Upper lobe of right lung (tissue), 1 donor: ENCODE measurements at regions not wholly inside any gene's neighbourhood (a gene's known extent, or its start where the extent isn't known, plus 50 kb on each side); places are given as distances from the start of the nearest gene placed in this dataset.
"Not testable (repeated sequence)": the region's sequence is repeated elsewhere in the genome, so short reads cannot be mapped to it uniquely, and the experiment has no call there.

Source experiments
- ATAC-seq: fragments of 200-7000 bp; cut with Tn5 transposase; one replicate; pipeline ENCODE4 v1.9.1; 2020; ENCODE audit warnings: mild to moderate bottlenecking, moderate library complexity
- DNase-seq: peaks from one replicate; pipeline ENCODE4 v3.0.0-alpha.2; 2020
- H3K27ac ChIP-seq: fragments of 200-600 bp; one replicate; pipeline ENCODE4 v1.8.0; 2022
- H3K27me3 ChIP-seq: fragments of 200-600 bp; one replicate; pipeline ENCODE4 v1.8.0; 2022; ENCODE audit warnings: mild to moderate bottlenecking
- H3K36me3 ChIP-seq: fragments of 200-600 bp; one replicate; pipeline ENCODE4 v1.8.0; 2022
- H3K4me1 ChIP-seq: fragments of 200-600 bp; one replicate; pipeline ENCODE4 v1.8.0; 2022
- H3K4me3 ChIP-seq: fragments of 200-600 bp; one replicate; pipeline ENCODE4 v1.8.0; 2022; ENCODE audit warnings: mild to moderate bottlenecking
- H3K9me3 ChIP-seq: fragments of 200-600 bp; one replicate; pipeline ENCODE4 v1.8.0; 2022
- CTCF ChIP-seq: fragments of 200-600 bp; IDR thresholded peaks from one replicate; pipeline ENCODE4 v1.8.0; 2022; ENCODE audit warnings: antibody characterized with exemption
- intact Hi-C: fragments of 100-400 bp; cut with DNase I; formaldehyde crosslinking; loops from one replicate; pipeline ENCODE4 v1.11.0; 2022
- donor health status: DM: no; HTN: yes; CAD: no; lungs with severe emphysema.

GRCh38 chr4:131339137-131339536, 1810.0 kb upstream of the PCDH10 start:
- no peaks in the 10 kb centered on the region for H3K4me1 ChIP-seq
- H3K27ac ChIP-seq = no peak overlapping the region
- H3K4me3 ChIP-seq = no peak overlapping the region
- no peak for TF ChIP-seq CTCF
- intact Hi-C loops = no loop called here
- H3K9me3 ChIP-seq = no peaks in the 10 kb centered on the region
- no peak for ATAC-seq
- H3K27me3 ChIP-seq = no peaks in the 10 kb centered on the region
- H3K36me3 ChIP-seq = no peaks in the 10 kb centered on the region
- no peak for DNase-seq

DNA sequence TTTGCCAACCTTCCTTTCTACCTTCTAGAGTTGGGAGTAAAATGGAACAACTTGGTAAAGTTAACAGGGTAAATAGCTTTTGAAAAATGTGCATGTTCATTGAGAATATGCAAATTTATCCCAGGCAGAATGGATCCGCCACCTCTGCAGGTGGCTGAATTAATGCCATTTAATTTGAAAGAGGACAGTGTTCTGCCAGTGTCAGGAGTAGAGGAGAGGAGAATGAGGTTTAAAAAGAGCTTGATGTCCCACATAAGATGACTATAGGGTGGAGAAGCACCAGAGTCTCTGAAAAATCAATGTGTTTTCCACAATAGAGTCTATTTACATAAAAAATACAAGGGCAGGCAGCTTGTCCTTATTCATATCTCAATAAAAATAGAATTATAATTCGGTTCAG, 1804.3 kb upstream of the PCDH10 start:
- H3K27me3 ChIP-seq = no peaks in the 10 kb centered on the region
- no peaks in the 10 kb centered on the region for H3K36me3 ChIP-seq
- intact Hi-C loops = no loop called here
- no peaks in the 10 kb centered on the region for H3K9me3 ChIP-seq
- DNase-seq (no peak), ATAC-seq (no peak)
- no peaks in the 10 kb centered on the region for H3K4me1 ChIP-seq
- no peak overlapping the region for H3K27ac ChIP-seq
- no peak for TF ChIP-seq CTCF
- no peak overlapping the region for H3K4me3 ChIP-seq

DNA sequence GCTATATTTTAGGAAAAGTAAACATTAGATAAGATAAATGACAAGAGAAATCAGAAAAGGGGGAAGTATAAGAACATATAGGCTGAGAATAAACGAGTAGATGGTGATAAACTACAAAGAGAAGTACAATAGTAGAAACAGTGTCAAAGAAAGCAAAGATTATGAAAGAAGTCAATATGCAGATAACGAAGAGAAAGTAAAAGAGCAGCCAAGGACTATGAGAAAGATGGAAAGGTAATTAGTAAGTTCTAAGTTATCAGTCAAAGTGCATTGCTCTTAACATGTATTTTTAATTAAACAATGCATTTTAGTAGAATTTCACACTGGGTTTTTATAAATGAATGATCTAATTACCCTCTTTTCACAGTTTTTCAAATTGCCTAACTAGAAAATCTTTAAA, 1801.3 kb upstream of the PCDH10 start:
- no peaks in the 10 kb centered on the region for H3K36me3 ChIP-seq
- no peaks in the 10 kb centered on the region for H3K9me3 ChIP-seq
- DNase-seq (no peak), ATAC-seq (no peak)
- H3K27ac ChIP-seq = no peak overlapping the region
- intact Hi-C loops = no loop called here
- H3K4me3 ChIP-seq = no peak overlapping the region
- no peaks in the 10 kb centered on the region for H3K27me3 ChIP-seq
- TF ChIP-seq CTCF = no peak
- no peaks in the 10 kb centered on the region for H3K4me1 ChIP-seq

DNA sequence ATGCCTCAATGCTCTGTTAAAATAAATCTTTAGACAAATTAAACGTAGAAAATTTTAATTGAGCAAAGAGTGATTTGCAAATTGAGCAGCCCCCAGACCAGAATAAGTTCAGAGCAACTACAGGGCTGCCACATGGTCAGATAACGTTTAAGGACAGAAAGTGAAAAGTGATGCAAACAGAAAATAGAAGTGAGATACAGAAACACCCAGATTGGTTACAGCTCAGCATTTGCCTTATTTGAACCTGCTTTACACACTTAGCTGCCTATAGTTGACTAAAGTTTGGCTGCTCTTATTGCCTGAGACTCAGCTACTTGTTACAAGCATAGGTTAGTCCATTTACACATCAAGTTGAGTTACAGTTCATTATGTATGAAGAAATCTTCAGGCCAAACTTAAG, 1800.8 kb upstream of the PCDH10 start:
- ATAC-seq (no peak), DNase-seq (no peak)
- TF ChIP-seq CTCF = no peak
- Histone ChIP-seq H3K27me3 (no peaks in the 10 kb centered on the region), H3K9me3 (no peaks in the 10 kb centered on the region), H3K4me1 (no peaks in the 10 kb centered on the region), H3K27ac (no peak overlapping the region), H3K36me3 (no peaks in the 10 kb centered on the region), H3K4me3 (no peak overlapping the region)
- intact Hi-C loops = no loop called here

GRCh38 chr4:131352371-131352770, 1796.7 kb upstream of the PCDH10 start:
- H3K4me3 ChIP-seq, H3K36me3 ChIP-seq, H3K27me3 ChIP-seq, H3K9me3 ChIP-seq, H3K4me1 ChIP-seq, DNase-seq, ATAC-seq, H3K27ac ChIP-seq, intact Hi-C loops: not testable (repeated sequence)

GRCh38 chr4:131366714-131367113, 1782.4 kb upstream of the PCDH10 start:
- H3K4me3 ChIP-seq = no peak overlapping the region
- intact Hi-C loops = no loop called here
- DNase-seq (no peak), ATAC-seq (no peak)
- H3K27me3 ChIP-seq = no peaks in the 10 kb centered on the region
- no peak overlapping the region for H3K27ac ChIP-seq
- H3K4me1 ChIP-seq = no peaks in the 10 kb centered on the region
- no peak for TF ChIP-seq CTCF
- no peaks in the 10 kb centered on the region for H3K36me3 ChIP-seq
- H3K9me3 ChIP-seq = no peaks in the 10 kb centered on the region
